ENCODE measurements at regions not wholly inside any gene's neighbourhood (a gene's known extent, or its start where the extent isn't known, plus 50 kb on each side); places are given as distances from the start of the nearest gene placed in this dataset.
"Not testable (repeated sequence)": the region's sequence is repeated elsewhere in the genome, so short reads cannot be mapped to it uniquely, and the experiment has no call there.

DNA sequence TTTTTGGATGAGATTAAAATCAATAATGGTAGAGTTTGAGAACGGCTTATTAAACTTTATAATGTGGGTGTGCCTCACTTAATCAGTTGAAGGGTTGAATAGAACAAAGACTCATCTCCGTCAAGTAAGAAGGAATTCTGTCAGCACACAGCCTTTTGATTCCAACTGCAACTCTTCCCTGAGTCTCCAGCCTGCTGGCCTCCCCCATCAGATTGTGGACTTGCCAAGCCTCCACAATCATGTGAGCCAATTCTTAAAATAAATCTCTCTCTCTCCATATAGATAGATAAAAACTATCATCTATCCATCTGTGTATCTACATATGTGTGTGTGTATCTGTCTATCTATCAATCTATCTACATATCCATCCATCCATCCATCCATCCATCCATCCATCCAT lies 127.4 kb upstream of the BTG1 start:
- no peak for DNase-seq (ENCODE audit: low read depth in 2 of 2)

DNA sequence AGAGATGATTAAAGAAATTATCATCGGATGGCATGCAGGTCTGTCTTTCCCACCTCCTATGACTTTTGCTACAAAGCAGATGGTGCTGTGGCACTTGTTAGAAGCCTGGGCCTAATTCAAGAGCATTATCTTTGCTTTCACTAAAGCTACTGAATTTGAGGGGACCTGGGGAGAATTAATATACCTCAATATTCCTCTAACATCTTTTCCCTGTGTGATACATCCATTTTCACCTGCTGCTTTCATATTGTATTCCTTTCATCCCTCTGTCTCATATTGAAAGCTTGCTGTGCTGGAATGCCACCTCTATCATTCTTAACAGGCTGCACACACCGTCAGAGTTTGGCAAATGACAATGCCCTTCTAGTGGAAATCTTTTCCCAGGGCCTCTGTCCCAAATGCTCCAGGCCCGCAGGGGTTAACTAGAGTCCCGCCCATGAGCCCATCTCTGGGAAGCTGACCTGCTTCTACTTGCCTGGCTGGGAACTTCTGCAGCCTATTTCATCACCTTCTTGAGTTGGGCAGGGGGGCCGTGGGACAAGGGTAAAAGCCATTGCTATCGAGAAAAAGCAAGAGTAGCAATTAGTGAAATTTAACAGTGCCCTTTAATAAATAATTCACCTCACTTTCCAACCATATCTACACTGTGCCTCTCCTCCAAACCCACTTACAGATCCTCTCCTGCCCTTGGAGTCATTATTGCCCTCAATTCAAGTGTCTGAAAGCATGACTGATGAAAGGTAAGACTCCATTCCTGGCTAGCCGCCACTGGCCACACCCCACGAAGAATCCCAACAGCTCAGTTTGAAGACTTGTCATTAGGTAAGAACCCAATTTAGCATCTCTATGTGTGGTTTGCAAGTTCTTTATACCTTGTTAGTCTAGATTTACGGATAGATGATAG lies 126.7 kb upstream of the BTG1 start:
- no peak for DNase-seq (ENCODE audit: low read depth in 2 of 2)

DNA sequence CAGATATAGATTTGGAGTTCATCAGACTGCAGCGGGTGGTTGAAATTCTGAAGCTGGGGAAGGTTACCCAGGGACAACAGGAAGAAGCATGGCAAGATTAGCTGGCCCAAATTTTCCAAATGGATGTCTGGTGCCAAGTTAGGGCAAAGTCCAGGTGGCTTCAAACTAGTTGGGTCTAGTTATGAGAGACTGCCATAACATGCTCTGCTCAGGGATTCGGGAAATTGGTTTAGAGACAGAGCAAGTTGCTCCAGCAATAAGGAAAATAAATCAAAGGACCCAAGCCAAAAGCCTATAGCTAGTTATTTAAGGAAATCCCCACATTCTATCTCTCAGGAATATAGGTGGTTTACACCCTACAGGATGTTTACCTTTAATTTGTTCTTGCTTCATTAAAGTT lies 125.7 kb upstream of the BTG1 start:
- DNase-seq (ENCODE audit: low read depth in 2 of 2) = no peak

DNA sequence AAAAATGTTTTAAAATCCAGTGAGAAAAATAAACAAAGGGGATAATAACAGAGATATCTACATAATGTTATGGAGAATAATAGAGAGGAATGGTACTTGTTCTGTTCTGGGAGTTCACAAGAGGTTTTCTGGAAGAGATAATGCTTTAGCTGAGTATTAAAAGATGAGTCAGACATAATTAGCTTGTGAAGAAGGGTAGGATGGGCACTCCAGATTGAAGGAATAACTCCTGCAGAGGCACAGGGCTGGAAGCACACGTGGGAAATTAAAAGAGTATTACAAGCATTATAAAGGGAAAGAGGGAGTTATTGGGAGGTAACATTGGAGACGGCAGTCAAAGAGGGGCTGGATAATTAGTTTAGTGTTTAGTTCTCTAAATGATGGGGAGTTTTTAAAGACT lies 124.9 kb upstream of the BTG1 start:
- no peak for DNase-seq (ENCODE audit: low read depth in 2 of 2)

DNA sequence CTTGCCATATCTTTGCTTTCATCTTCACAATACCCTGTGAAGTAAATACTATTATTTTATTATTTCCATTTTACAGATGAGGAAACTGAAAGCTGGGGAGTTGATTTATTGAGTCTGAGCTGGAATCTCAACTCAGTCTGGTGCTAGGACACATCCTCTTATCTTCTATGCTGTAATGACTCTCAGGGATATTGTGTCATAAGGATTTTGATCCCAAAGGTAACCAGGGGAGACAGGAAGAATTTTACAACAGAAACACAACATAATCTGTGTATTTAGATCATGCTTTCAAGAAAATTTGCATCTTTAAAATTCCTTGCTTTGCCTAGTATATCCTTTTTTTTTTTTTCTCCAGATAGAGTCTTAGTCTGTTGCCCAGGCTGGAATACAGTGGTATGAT lies 123.3 kb upstream of the BTG1 start:
- DNase-seq (ENCODE audit: low read depth in 2 of 2) = no peak

DNA sequence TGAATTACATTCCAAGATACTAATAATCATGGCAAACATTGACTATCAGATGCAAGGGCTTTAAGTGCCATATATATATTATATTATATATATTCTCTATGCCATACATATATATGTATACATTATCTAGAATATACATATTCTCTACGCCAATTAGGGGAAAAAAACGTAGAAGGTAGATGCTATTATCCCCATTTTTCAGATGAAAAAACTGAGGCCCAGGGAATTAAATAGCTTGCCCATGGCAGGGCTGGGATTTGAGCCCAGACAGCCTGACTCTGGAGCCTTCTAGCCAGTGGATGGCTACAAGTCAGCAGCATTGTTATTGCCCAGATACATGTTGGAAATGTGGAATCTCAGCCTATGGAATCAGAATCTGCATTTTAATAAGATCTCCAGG lies 116.0 kb upstream of the BTG1 start:
- no peak for DNase-seq (ENCODE audit: low read depth in 2 of 2)

DNA sequence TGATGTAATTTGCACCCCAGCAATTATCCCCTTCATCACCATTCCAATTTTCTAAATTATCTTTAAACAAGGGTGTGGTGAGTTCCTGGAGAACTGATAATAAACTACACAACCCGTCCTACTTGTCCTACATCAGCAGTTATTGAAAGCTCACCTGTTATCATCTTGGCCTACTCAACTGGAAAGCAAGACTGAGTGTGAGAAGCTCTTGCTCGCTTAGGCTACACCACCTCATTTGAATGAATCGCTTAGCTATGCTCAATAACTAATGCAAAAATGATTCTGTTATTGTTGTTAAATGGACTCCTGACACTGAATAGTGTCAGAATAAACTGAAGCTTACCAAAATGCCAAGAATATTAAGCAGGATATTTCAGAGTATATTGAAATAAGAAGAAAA lies 115.4 kb upstream of the BTG1 start:
- DNase-seq (ENCODE audit: low read depth in 2 of 2) = no peak

DNA sequence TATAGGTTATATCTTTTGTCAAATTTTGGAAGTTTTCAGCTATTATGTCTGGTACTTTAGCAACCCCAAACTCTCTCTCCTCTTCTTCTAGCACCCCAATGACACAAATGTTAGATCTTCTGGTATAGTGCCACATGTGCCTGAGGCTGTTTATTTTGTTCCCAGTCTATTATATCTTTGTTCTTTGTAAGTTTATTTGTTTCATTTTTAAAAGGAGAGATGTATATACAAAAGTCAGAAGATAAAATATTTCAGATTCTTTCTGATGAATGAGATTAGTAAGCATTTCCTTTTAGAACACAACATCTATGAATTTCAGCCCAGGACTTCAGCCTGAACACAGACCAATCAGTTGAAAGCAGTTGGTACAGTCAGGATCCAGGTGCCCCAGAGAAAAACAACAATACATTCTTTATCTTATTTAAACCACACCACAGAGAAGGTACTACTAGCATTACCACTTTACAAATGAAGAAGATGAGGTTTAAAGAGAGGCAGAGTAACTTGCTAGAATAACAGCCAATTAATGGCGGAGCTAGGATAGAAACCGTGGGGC lies 114.1 kb upstream of the BTG1 start:
- no peak for DNase-seq (ENCODE audit: low read depth in 2 of 2)

DNA sequence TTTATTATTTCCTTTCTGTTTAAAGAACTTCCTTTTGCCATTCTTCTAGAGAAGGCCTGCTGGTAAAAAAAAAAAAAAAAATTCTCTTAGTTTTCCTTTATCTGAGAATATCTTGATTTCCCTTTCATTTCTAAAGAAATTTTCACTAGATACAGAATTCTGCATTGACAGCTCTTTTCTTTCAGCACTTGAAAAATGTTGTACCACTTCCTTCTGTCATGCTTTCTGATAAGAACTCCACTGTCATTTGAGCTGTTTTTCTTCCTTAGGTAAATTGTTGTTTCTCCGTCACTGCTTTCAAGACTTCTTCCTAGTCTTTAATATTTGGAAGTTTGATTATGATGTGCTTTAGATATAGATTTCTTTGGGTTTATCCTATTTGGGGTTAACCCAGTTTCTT lies 113.6 kb upstream of the BTG1 start:
- DNase-seq (ENCODE audit: low read depth in 2 of 2) = no peak

DNA sequence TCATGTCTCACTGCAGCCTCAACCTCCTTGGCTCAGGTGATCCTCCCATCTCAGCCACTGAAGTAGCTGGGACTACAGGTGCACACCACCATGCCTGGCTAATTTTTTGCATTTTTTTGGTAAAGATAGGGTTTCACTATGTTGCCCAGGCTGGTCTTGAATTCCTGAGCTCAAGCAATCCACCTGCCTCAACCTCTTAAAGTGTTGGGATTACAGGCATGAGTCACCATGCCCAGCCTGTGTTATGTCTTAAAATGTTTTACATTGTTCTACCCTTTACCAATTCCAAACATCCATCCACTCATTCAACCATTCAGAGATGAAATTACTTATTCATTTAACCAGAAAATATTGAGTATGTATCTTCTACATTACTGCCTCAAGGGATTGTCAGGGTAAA lies 111.6 kb upstream of the BTG1 start:
- DNase-seq (ENCODE audit: low read depth in 2 of 2) = no peak

DNA sequence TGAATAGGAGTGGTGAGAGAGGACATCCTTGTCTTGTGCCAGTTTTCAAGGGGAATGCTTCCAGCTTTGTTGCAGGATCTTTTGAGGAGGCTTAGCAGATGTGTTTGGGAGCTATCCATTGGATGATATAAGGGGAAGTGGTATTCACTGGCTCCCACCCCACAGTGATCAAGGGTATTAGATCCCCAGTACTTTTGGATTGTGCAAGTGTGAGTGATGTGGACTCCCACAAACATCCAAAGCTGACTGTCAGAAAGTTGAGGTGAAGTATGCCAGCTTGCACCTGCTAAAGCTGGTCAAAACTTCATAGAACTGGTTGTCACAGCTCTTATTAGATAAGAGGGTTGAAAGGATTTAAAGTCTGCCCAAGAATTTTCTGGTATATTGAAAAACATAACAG lies 110.1 kb upstream of the BTG1 start:
- DNase-seq (ENCODE audit: low read depth in 2 of 2) = no peak

DNA sequence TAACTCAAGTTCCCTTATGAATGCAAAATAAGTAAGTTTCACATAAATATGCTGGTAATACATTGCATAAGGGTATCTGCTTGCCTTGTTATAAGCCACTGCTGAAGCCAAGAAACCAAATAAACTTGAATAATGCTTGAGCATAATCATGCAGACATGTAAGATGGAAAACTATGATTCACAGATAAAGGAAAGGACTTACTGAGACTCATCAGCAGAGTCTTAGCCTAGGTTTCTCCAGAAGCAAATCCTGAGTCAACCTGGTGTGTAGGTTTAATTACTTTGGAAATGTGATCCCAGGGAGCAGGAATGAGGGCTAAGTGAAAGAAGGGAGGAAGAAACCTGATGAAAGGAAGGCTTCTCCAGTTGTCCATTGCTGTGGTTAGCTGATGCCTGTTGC lies 107.7 kb upstream of the BTG1 start:
- DNase-seq (ENCODE audit: low read depth in 2 of 2) = no peak

DNA sequence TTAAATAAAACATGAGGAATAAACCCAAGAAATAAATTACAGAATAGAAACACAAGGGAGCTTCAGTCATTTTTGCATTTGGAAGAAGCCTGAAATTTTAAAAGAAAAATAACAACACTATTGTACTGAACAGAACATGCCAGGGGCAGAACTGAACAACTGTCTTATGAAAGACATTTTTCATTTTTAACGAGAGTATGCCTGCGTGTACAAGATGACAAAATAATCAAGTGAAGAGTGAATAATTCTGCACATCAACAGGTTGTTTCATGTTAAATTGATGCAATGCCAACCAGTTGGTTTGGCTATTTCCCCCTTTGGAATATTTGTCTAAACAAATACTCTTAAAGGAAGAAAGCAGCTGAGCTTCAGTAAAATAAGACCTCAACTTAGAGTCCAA lies 103.3 kb upstream of the BTG1 start:
- no peak for DNase-seq (ENCODE audit: low read depth in 2 of 2)

DNA sequence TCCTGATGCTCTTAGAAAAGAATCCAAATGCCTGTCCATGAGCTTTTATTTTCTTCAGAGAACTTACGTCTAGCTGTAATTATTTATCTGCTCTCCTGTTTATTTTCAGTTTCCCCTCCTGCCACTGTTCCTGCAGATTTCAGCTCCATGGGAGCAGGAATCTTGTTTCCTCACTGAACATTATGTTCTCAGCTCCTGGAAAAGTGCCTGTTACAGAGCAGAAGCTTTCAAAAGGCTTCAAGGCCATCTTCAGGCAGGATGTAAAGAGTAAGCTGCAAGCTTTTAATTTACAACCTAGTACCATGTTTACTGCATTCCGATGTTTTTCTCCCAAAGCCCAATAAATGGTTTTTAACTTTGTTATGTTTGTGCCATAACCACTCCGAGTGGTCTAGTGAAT lies 98.4 kb upstream of the BTG1 start:
- DNase-seq (ENCODE audit: low read depth in 2 of 2) = no peak

DNA sequence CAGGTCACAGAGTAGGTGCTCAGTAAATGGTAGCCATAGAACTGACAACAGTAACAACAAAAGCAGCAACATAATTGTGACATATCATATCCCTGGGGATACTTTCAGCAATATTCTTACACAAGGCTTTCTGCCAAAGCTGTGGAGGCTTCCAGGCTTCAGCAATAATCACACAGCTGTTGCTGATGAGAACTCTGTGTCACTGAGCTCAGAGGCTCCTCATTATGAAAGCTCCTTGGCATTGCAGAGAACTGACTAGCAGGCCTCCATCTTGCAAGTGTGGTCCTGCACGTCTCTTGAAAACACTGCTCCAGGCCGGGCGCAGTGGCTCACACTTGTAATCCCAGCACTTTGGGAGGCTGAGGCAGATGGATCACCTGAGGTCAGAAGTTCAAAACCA lies 97.3 kb upstream of the BTG1 start:
- no peak for DNase-seq (ENCODE audit: low read depth in 2 of 2)

DNA sequence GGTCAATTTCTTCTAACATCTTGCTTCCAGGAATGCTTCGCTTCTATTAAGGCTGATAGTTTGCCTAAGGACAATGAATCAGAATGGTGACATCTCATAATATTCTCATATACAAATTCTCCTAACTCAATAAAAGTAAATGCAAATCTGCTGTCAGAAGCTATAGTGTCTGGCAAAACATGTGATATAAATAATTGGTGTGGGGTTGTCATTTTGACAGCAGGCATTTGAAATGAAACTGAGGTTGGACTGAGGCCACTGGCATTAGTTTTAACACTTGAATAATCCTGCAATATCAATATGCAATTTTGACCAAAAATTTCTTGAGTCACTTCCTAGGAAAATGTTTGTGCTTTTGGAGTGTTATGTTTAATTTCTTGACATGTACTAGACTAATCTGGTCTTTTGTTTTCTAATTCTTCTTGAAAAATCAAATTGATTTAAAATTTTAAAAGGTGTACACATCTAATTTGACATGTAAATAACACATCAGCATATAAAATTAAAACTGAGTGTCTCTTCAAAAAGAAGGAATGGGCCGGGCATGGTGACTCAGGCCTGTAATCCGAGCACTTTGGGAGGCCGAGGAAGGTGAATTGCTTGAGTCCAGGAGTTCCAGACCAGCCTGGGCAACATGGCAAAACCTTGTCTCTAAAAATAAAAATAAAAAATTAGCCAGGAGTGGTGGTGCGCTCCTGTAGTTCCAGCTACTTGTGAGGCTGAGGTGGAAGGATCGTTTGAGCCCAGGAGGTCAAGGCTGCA lies 92.3 kb upstream of the BTG1 start:
- no peak for DNase-seq (ENCODE audit: low read depth in 2 of 2)

DNA sequence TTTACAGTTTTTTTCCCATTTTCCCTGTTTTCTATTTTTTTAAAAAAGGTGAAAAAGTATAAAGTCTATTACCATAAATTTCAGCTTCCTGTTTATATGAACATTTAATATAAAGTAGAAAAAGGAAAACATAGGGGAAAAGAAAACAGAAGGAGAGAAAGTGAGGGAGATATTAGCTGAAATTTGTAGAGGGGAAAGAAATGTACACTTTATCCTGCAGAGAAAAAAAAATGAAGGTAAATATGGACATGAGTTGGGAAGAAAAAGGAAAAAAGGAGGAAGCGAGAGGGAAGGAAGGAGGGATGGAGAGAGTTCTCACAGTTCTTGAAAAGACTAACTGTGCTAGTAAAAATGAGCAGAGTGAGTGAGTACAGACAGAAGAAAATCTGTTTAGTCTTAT lies 91.6 kb upstream of the BTG1 start:
- no peak for DNase-seq (ENCODE audit: low read depth in 2 of 2)

DNA sequence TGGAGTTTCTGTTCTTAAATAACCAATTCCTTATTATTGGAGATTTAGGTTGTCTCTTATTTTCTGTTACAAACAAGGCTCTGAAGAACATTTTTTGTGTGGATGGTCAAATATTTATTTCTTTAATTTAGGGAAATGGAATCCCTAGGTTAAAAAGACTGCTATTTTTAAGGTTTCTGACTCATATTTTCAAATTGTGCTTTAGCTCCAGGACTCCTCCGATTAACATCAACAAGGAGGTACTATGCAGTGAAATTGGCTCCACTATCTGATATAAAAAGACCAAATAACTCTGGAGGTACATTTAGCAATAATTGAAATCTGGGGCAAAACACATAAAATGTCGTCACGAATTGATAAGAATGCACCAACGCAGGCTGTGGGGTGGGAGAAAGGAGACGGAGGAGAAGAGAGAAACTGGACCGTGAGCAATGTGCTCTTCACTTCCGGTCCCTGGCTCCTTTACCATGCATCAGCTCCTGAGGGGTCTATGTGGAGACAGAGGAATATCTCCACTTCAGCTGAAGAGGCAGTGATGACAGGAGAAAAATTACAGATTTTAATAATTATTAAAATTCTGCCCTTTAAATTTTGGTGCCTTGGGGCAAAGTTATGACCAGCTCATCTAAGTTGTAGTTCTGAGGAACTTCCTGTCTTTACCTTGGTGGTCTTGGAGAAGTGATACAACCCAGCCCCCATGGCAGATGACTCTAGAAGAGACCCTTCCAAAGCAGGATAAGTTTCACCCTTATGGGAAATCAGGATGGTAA lies 90.2 kb upstream of the BTG1 start:
- DNase-seq (ENCODE audit: low read depth in 2 of 2) = no peak

DNA sequence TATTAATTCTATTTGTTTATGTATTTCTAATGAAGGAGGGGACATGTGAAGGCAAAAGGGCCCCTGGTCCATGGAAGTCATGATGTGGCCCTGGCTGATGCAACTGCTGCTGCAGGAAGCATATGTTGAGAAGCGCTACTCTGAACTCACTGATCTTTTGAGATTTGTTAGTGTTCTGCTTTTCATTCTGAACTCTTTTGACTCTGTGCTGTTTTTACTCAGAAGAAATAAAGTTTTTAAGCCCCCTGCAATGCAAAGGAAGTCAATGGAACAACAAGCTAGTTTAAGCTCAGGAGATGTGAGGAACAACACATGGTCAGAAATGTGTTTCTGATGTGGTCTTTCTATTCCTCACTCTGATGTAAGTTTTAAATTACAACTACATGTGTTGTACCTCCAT lies 88.9 kb upstream of the BTG1 start:
- no peak for DNase-seq (ENCODE audit: low read depth in 2 of 2)

DNA sequence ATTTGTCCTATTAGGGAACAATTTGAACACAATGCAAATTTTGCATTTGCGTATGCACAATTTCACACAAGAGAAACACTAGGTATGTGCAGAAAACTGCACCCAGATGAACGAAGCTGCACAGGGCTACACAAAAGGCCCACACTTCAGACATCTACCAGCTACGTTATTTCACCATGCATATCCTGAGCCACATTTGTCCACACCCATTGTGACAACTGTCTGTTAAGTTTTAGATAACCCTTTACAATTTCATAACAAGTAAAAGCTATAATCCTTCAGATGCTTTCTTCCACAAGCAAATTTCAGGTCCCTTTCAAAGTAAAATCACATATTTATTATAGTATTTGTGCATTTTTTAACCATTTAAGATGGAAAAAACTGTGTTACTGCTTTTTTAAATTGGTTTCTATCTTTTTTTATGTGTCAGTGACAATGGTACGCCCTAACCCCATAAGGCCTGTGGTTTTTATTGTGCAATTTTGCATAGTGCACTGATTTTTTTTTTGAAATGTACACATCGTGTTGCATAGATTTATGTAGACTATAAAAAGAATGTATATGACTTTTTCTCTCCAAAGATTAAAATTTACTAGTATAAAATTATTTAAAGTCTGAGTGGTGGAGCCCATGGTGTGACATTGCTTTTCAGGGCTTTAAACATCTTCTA lies 87.8 kb upstream of the BTG1 start:
- no peak for DNase-seq (ENCODE audit: low read depth in 2 of 2)

DNA sequence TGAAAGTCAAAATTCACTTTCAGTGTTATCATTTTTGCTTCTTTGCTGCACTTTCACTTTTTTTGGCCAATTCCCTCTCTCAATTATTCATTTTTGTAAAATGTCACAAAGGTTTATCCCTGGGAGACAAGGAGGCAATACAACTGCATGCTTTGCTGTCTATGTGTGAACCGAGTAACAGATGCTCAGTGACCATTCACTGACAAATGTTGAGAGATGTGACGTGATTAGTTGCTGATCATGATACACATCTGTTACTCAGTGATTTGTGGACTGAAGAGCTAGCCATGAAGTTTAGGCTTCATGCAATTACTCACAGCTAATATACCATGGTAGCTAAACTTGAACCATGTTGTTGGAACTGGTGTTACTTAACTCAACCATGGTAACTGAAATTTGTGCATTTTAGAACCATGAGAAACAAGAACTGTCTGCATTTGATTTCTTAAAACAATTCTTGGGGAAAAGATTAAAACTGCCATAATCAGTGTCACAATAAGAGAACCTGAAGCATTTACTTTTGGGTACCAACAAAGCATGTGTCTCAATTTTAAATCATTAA lies 86.8 kb upstream of the BTG1 start:
- not testable (repeated sequence) for DNase-seq (ENCODE audit: low read depth in 2 of 2)

Measured in stimulated activated CD8-positive, alpha-beta memory T cell treated with anti-CD3 and anti-CD28 coated beads, Interleukin-7, amount 100 ng/mL, for 4 hours (primary cell).